ENCODE measurements at regions not wholly inside any gene's neighbourhood (a gene's known extent, or its start where the extent isn't known, plus 50 kb on each side); places are given as distances from the start of the nearest gene placed in this dataset.

DNA sequence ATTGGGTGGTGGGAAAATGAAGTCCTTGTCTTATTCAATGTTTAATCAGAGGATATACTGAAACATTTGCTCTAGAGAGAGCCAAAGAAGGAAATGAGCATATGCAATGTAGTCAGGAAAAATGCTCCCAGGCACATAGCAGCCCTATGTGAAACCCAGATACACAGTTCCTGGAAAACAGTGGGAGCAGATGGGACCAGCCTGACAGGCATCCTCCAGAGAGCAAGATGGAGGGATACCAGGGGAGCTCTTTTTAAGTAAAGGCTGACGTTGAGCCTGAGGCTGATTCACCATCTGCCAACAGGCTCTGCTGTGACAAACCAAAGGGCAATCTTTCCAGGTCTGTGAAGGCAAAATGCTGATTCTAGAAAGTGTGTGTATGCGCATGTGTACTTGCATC is 559.4 kb upstream of the KIRREL3 start:
- no peaks in the 10 kb centered on the region for H3K36me3 Mint-ChIP-seq (ENCODE audit: low read depth)
- no peaks in the 10 kb centered on the region for H3K9me3 Mint-ChIP-seq
- DNase-seq (ENCODE audit: low read depth, low spot score): no peak
- no peak overlapping the region for H3K4me3 Mint-ChIP-seq
- TF ChIP-seq, protein P1, sequence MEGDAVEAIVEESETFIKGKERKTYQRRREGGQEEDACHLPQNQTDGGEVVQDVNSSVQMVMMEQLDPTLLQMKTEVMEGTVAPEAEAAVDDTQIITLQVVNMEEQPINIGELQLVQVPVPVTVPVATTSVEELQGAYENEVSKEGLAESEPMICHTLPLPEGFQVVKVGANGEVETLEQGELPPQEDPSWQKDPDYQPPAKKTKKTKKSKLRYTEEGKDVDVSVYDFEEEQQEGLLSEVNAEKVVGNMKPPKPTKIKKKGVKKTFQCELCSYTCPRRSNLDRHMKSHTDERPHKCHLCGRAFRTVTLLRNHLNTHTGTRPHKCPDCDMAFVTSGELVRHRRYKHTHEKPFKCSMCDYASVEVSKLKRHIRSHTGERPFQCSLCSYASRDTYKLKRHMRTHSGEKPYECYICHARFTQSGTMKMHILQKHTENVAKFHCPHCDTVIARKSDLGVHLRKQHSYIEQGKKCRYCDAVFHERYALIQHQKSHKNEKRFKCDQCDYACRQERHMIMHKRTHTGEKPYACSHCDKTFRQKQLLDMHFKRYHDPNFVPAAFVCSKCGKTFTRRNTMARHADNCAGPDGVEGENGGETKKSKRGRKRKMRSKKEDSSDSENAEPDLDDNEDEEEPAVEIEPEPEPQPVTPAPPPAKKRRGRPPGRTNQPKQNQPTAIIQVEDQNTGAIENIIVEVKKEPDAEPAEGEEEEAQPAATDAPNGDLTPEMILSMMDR (conservative IDR thresholded peaks at IDR 0.05): no peak
- H3K27ac Mint-ChIP-seq (ENCODE audit: unreplicated experiment): no peak overlapping the region
- H3K27me3 Mint-ChIP-seq (ENCODE audit: low read depth): no peaks in the 10 kb centered on the region
- H3K4me1 Mint-ChIP-seq: no peaks in the 10 kb centered on the region

DNA sequence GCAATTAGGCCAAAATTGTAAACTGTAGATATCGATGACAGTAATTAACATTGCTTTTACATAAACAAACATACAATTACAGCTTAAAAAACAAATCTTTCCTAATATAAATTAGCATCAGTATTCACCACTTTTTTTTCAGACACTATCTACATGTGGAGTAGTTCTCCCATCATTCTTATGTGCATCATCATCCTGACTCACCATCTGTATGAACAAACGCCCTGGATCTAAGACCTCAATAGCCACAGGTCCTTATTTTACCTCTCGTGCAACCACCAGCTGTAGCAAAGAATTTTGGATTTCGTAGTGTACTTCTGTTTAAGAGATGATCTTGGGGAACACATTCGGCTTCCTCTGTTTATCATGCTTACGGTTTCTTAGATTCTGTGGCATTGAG is 551.9 kb upstream of the KIRREL3 start:
- H3K9me3 Mint-ChIP-seq: no peaks in the 10 kb centered on the region
- H3K4me3 Mint-ChIP-seq: no peak overlapping the region
- no peak overlapping the region for H3K27ac Mint-ChIP-seq (ENCODE audit: unreplicated experiment)
- TF ChIP-seq, protein P1 (conservative IDR thresholded peaks at IDR 0.05): no peak
- H3K36me3 Mint-ChIP-seq (ENCODE audit: low read depth): no peaks in the 10 kb centered on the region
- H3K4me1 Mint-ChIP-seq: no peaks in the 10 kb centered on the region
- no peak for DNase-seq (ENCODE audit: low read depth, low spot score)
- no peaks in the 10 kb centered on the region for H3K27me3 Mint-ChIP-seq (ENCODE audit: low read depth)

DNA sequence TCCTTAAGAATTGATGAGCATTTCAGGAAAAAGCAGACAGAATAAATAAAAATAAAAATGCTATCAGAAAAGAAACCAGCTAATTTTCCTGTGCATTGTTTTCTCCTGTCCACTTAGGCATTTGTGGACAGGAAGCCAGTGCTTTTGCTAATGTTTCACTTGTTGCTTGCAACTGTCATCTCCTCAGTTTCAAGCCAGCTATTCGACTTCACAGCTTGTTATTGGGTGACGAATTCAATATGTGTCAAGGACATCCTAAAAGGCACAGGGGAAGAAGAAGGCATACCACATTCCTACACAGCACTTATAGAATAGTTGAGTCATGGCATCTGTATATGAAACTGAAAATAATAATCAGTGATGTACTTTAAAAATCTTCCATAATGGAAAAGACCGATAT is 530.6 kb upstream of the KIRREL3 start:
- TF ChIP-seq, protein P1 (conservative IDR thresholded peaks at IDR 0.05): no peak

DNA sequence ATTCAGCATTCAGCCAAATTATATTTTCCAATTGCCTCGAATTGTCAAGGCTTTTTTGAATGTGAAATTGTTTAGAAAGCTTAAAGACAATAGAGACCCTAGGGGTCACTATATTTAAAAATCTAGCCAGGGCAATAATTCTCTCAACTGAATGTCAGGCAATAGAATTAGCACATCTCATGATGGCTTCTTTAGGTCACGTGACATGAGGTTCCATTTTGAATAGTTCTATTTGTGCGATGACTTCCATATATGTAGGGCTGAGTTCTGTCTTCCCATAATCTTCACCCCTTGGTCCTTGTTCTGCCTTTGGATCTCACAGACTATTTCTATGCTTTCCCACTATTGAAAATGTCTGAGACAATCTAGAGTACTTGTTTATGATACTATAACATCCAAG is 527.7 kb upstream of the KIRREL3 start:
- TF ChIP-seq, protein P1 (conservative IDR thresholded peaks at IDR 0.05): no peak

More for the DNA sequence above, 530.6 kb upstream of the KIRREL3 start:
- no peak for DNase-seq (ENCODE audit: low read depth, low spot score)
- Mint-ChIP-seq H3K9me3 (no peaks in the 10 kb centered on the region), H3K4me1 (no peaks in the 10 kb centered on the region), H3K27ac (ENCODE audit: unreplicated experiment) (no peak overlapping the region), H3K36me3 (ENCODE audit: low read depth) (no peaks in the 10 kb centered on the region), H3K27me3 (ENCODE audit: low read depth) (no peaks in the 10 kb centered on the region), H3K4me3 (no peak overlapping the region)

DNA sequence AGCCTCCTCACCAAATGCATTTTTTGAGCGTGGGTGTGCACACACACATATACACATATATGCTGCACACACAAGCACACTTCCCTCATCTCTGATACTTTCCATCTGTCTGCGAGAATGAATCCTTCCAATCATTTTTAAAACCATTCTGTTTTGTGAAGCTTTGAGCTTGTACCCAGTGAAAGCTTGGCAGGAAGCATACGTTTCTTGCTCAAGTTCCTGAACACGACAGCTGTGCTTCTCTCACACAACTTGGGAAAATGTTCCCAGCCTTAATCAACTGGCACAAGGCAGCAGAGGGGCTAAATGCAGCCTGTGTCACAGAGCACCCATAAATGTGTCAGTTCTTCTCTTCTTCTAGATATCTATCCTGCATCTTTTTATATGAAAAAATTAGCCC is 524.0 kb upstream of the KIRREL3 start:
- DNase-seq (ENCODE audit: low read depth, low spot score): no peak
- H3K9me3 Mint-ChIP-seq: no peaks in the 10 kb centered on the region
- no peaks in the 10 kb centered on the region for H3K4me1 Mint-ChIP-seq
- H3K36me3 Mint-ChIP-seq (ENCODE audit: low read depth): no peaks in the 10 kb centered on the region
- H3K4me3 Mint-ChIP-seq: no peak overlapping the region
- H3K27ac Mint-ChIP-seq (ENCODE audit: unreplicated experiment): no peak overlapping the region
- H3K27me3 Mint-ChIP-seq (ENCODE audit: low read depth): no peaks in the 10 kb centered on the region
- TF ChIP-seq, protein P1 (conservative IDR thresholded peaks at IDR 0.05): no peak

More for the DNA sequence above, 527.7 kb upstream of the KIRREL3 start:
- H3K9me3 Mint-ChIP-seq: no peaks in the 10 kb centered on the region
- no peaks in the 10 kb centered on the region for H3K27me3 Mint-ChIP-seq (ENCODE audit: low read depth)
- DNase-seq (ENCODE audit: low read depth, low spot score): no peak
- no peaks in the 10 kb centered on the region for H3K36me3 Mint-ChIP-seq (ENCODE audit: low read depth)
- H3K4me1 Mint-ChIP-seq: no peaks in the 10 kb centered on the region
- no peak overlapping the region for H3K27ac Mint-ChIP-seq (ENCODE audit: unreplicated experiment)
- H3K4me3 Mint-ChIP-seq: no peak overlapping the region

DNA sequence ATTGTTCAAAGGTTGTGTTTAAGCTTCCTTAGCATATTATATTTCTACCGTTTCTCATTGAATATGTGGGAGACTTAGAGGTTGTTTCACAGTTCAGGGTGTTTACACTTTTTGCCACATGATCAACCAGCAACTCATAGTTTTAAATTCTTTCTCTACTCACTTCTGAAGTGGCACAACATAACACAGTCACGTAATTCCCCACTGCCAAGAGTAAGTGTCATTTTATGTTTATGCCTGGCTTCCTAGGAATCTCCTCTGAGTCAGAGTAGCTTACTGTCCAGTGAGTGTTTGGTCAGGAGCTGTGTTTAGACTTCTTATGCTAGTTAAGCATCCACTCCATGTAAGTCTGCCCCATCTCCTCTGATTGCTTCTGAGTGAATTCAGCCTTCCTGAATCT is 520.8 kb upstream of the KIRREL3 start:
- no peak for DNase-seq (ENCODE audit: low read depth, low spot score)
- H3K36me3 Mint-ChIP-seq (ENCODE audit: low read depth): peaks cover 5% of the 10 kb centered on the region
- no peak overlapping the region for H3K4me3 Mint-ChIP-seq
- H3K4me1 Mint-ChIP-seq: no peaks in the 10 kb centered on the region
- H3K27me3 Mint-ChIP-seq (ENCODE audit: low read depth): no peaks in the 10 kb centered on the region
- H3K9me3 Mint-ChIP-seq: peaks cover 7% of the 10 kb centered on the region
- TF ChIP-seq, protein P1 (conservative IDR thresholded peaks at IDR 0.05): no peak
- peak overlapping the region; percentile 36 for H3K27ac Mint-ChIP-seq (ENCODE audit: unreplicated experiment)

Data from neural crest cell (in vitro differentiated cells).